ENCODE measurements at regions not wholly inside any gene's neighbourhood (a gene's known extent, or its start where the extent isn't known, plus 50 kb on each side); places are given as distances from the start of the nearest gene placed in this dataset.

DNA sequence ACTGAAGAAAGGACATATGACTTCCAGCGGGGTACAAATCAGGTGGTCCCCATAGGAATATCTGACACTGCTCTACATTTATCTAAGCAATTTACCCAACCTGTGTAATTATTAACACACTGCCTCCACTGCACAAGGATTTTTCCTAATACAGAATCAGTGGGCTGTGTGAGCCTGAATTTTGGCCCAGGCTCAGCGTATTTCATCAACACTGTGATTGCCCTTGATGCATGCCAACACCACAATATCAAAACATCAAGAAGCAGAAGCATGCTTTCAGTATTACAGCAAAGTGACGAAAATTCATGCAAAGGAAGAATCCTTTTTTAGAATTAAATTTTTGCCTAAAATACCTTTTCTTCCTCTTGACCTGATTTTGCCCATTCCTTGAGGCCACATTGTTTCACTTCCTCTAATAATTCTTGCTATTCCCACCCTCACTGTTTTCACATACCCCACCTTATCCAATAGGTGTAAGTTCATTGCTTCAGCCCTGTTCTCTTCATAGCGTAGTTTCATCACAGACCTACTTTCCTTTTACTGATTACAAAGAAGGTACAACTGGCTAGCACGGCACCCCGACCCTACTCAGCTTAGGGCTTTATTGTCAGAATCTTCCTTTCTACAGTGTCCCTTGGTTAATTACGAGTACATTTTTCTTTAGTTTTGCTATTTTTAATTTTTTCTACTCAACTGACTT is 83.7 kb upstream of the PTCHD4 start:
- Histone ChIP-seq H4K20me1 (ENCODE audit: control insufficient read depth, extremely low read depth, insufficient read depth, low read length) (no peaks in the 10 kb centered on the region), H3K27me3 (ENCODE audit: control insufficient read depth, extremely low read depth, insufficient read depth, low read length) (no peaks in the 10 kb centered on the region), H3K4me2 (ENCODE audit: control insufficient read depth, extremely low read depth, insufficient read depth, low read depth, low read length) (no peak overlapping the region), H3K4me3 (ENCODE audit: control insufficient read depth in 2 of 3, extremely low read depth in 1 of 3, insufficient read depth in 2 of 3, low read depth in 1 of 3, low read length in 3 of 3) (no peak overlapping the region), H3K79me2 (ENCODE audit: control insufficient read depth, insufficient read depth, low read length) (no peaks in the 10 kb centered on the region), H3K9me3 (ENCODE audit: control insufficient read depth, low read depth, low read length) (no peaks in the 10 kb centered on the region), H3K36me3 (ENCODE audit: control insufficient read depth in 2 of 2, extremely low read depth in 1 of 2, insufficient read depth in 2 of 2, low read length in 2 of 2) (no peaks in the 10 kb centered on the region), H3K27ac (ENCODE audit: control insufficient read depth, insufficient read depth, low read length) (no peak overlapping the region), H3K4me1 (ENCODE audit: control insufficient read depth, extremely low read depth, insufficient read depth, low read length) (no peaks in the 10 kb centered on the region), H3K9me1 (ENCODE audit: control insufficient read depth, extremely low read depth, insufficient read depth, low read length) (no peaks in the 10 kb centered on the region), H2AFZ (ENCODE audit: control insufficient read depth, low read length) (no peak overlapping the region), H3K9ac (ENCODE audit: control insufficient read depth, extremely low read depth, insufficient read depth, low read length) (no peak overlapping the region)
- FAIRE-seq: no peak
- TF ChIP-seq EZH2 (IDR thresholded peaks at IDR 0.05; ENCODE audit: low read length): no peak
- dilution Hi-C loops (cut with MboI; ENCODE audit: extremely low pct_ligation_motif_present, low sequenced_read_pairs): no loop called here
- DNase-seq (ENCODE audit: low read depth, low spot score): no peak

DNA sequence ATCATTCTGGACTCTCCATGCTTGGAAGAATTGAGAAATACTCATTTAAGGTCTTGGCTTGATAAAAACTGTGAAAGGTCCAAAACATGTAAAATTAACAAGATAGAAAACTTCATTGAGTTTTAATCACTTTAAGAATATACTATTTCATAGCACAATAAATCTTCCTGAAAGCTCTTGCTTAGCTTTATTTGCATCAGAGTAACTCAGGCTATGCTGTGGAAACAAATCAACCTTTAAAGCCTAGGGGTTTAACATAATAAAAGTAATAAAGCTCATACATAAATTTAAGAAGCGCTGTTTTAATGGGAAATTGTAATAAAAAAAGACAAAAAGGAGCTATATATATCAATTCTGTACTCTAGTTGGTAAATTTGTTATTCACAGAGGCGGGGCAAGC is 77.2 kb upstream of the PTCHD4 start:
- no peak overlapping the region for H3K9ac ChIP-seq (ENCODE audit: control insufficient read depth, extremely low read depth, insufficient read depth, low read length)
- FAIRE-seq: no peak
- no peak overlapping the region for H2AFZ ChIP-seq (ENCODE audit: control insufficient read depth, low read length)
- TF ChIP-seq, protein P1, sequence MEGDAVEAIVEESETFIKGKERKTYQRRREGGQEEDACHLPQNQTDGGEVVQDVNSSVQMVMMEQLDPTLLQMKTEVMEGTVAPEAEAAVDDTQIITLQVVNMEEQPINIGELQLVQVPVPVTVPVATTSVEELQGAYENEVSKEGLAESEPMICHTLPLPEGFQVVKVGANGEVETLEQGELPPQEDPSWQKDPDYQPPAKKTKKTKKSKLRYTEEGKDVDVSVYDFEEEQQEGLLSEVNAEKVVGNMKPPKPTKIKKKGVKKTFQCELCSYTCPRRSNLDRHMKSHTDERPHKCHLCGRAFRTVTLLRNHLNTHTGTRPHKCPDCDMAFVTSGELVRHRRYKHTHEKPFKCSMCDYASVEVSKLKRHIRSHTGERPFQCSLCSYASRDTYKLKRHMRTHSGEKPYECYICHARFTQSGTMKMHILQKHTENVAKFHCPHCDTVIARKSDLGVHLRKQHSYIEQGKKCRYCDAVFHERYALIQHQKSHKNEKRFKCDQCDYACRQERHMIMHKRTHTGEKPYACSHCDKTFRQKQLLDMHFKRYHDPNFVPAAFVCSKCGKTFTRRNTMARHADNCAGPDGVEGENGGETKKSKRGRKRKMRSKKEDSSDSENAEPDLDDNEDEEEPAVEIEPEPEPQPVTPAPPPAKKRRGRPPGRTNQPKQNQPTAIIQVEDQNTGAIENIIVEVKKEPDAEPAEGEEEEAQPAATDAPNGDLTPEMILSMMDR (optimal IDR thresholded peaks at IDR 0.05 in 1 of 3, IDR thresholded peaks at IDR 0.05 in 1 of 3, conservative IDR thresholded peaks at IDR 0.05 in 1 of 3; ENCODE audit: extremely low read depth in 1 of 3, insufficient read depth in 2 of 3, low read length in 3 of 3): no peak
- no peak for TF ChIP-seq EZH2 (IDR thresholded peaks at IDR 0.05; ENCODE audit: low read length)
- no peaks in the 10 kb centered on the region for H3K79me2 ChIP-seq (ENCODE audit: control insufficient read depth, insufficient read depth, low read length)
- dilution Hi-C loops (cut with MboI; ENCODE audit: extremely low pct_ligation_motif_present, low sequenced_read_pairs): no loop called here
- H3K4me2 ChIP-seq (ENCODE audit: control insufficient read depth, extremely low read depth, insufficient read depth, low read depth, low read length): no peak overlapping the region
- no peak for DNase-seq (ENCODE audit: low read depth, low spot score)
- no peak overlapping the region for H3K4me3 ChIP-seq (ENCODE audit: control insufficient read depth in 2 of 3, extremely low read depth in 1 of 3, insufficient read depth in 2 of 3, low read depth in 1 of 3, low read length in 3 of 3)
- H3K9me1 ChIP-seq (ENCODE audit: control insufficient read depth, extremely low read depth, insufficient read depth, low read length): no peaks in the 10 kb centered on the region
- no peaks in the 10 kb centered on the region for H3K9me3 ChIP-seq (ENCODE audit: control insufficient read depth, low read depth, low read length)
- no peak overlapping the region for H3K27ac ChIP-seq (ENCODE audit: control insufficient read depth, insufficient read depth, low read length)
- no peaks in the 10 kb centered on the region for H3K27me3 ChIP-seq (ENCODE audit: control insufficient read depth, extremely low read depth, insufficient read depth, low read length)
- no peaks in the 10 kb centered on the region for H4K20me1 ChIP-seq (ENCODE audit: control insufficient read depth, extremely low read depth, insufficient read depth, low read length)
- no peaks in the 10 kb centered on the region for H3K4me1 ChIP-seq (ENCODE audit: control insufficient read depth, extremely low read depth, insufficient read depth, low read length)
- no peaks in the 10 kb centered on the region for H3K36me3 ChIP-seq (ENCODE audit: control insufficient read depth in 2 of 2, extremely low read depth in 1 of 2, insufficient read depth in 2 of 2, low read length in 2 of 2)

DNA sequence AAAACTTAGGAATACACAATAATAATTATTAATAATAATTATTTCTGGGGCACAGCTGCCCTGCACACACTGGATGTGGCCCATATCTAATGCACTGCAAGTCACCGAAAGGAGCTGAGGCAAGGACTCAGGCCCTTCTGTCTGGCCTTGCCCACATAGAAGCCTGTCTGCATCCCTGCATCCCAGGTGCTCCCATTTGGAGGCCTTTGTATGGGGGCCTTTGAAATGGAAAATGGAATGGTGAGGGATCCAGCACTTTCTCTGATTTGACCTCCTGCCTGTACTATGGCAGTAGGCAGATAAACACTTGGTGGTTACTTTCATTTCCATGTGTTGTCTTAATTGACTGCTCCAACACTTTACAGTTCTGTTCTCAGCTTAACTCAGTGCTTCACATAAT is 75.7 kb upstream of the PTCHD4 start:
- Histone ChIP-seq H3K27ac (ENCODE audit: control insufficient read depth, insufficient read depth, low read length) (no peak overlapping the region), H3K4me3 (ENCODE audit: control insufficient read depth in 2 of 3, extremely low read depth in 1 of 3, insufficient read depth in 2 of 3, low read depth in 1 of 3, low read length in 3 of 3) (no peak overlapping the region), H3K9me3 (ENCODE audit: control insufficient read depth, low read depth, low read length) (no peaks in the 10 kb centered on the region), H3K27me3 (ENCODE audit: control insufficient read depth, extremely low read depth, insufficient read depth, low read length) (no peaks in the 10 kb centered on the region), H3K4me2 (ENCODE audit: control insufficient read depth, extremely low read depth, insufficient read depth, low read depth, low read length) (no peak overlapping the region), H2AFZ (ENCODE audit: control insufficient read depth, low read length) (no peak overlapping the region), H3K9me1 (ENCODE audit: control insufficient read depth, extremely low read depth, insufficient read depth, low read length) (no peaks in the 10 kb centered on the region), H4K20me1 (ENCODE audit: control insufficient read depth, extremely low read depth, insufficient read depth, low read length) (no peaks in the 10 kb centered on the region), H3K36me3 (ENCODE audit: control insufficient read depth in 2 of 2, extremely low read depth in 1 of 2, insufficient read depth in 2 of 2, low read length in 2 of 2) (no peaks in the 10 kb centered on the region), H3K9ac (ENCODE audit: control insufficient read depth, extremely low read depth, insufficient read depth, low read length) (no peak overlapping the region), H3K79me2 (ENCODE audit: control insufficient read depth, insufficient read depth, low read length) (no peaks in the 10 kb centered on the region), H3K4me1 (ENCODE audit: control insufficient read depth, extremely low read depth, insufficient read depth, low read length) (no peaks in the 10 kb centered on the region)
- DNase-seq (ENCODE audit: low read depth, low spot score) (no peak), FAIRE-seq (no peak)
- dilution Hi-C loops (cut with MboI; ENCODE audit: extremely low pct_ligation_motif_present, low sequenced_read_pairs): no loop called here
- TF ChIP-seq, protein P1 (optimal IDR thresholded peaks at IDR 0.05 in 1 of 3, IDR thresholded peaks at IDR 0.05 in 1 of 3, conservative IDR thresholded peaks at IDR 0.05 in 1 of 3; ENCODE audit: extremely low read depth in 1 of 3, insufficient read depth in 2 of 3, low read length in 3 of 3): no peak
- no peak for TF ChIP-seq EZH2 (IDR thresholded peaks at IDR 0.05; ENCODE audit: low read length)

Measured in keratinocyte (primary cell).